RWPE2 (cell line): ENCODE measurements at regions not wholly inside any gene's neighbourhood (a gene's known extent, or its start where the extent isn't known, plus 50 kb on each side); places are given as distances from the start of the nearest gene placed in this dataset.

ENCODE experiments used
- ATAC-seq: fragments of 200-7000 bp; cut with Tn5 transposase; 3 replicates; pipeline ENCODE4 v1.9.1; 2021; ENCODE audit warnings: low read depth
- DNase-seq: peaks from one replicate; pipeline ENCODE4 v3.0.0-alpha.2; 2020; ENCODE audit warnings: low spot score
- H3K27ac ChIP-seq: fragments of 450-650 bp; 2 replicates; pipeline ENCODE4 v1.5.1; 2017; ENCODE audit warnings: mild to moderate bottlenecking; ENCODE audit not compliant: poor library complexity, severe bottlenecking
- H3K27me3 ChIP-seq: fragments of 250-450 bp; sonication (Bioruptor Pico); 2 replicates; pipeline ENCODE4 v1.5.1; 2021; ENCODE audit warnings: mild to moderate bottlenecking, moderate library complexity; ENCODE audit not compliant: insufficient read depth, poor library complexity, severe bottlenecking
- H3K36me3 ChIP-seq: fragments of 250-450 bp; sonication (Bioruptor Pico); 2 replicates; pipeline ENCODE4 v1.5.1; 2020; ENCODE audit warnings: low read depth, mild to moderate bottlenecking, moderate library complexity
- H3K4me1 ChIP-seq: fragments of 250-450 bp; sonication (Bioruptor Pico); 2 replicates; pipeline ENCODE4 v1.5.1; 2021; ENCODE audit warnings: mild to moderate bottlenecking, moderate library complexity; ENCODE audit not compliant: insufficient read depth, poor library complexity, severe bottlenecking
- H3K4me3 ChIP-seq: fragments of 250-450 bp; sonication (Bioruptor Pico); 2 replicates; pipeline ENCODE4 v1.5.1; 2021; ENCODE audit warnings: mild to moderate bottlenecking, moderate library complexity; ENCODE audit not compliant: severe bottlenecking
- H3K9me3 ChIP-seq: fragments of 250-450 bp; sonication (Bioruptor Pico); 2 replicates; pipeline ENCODE4 v1.5.1; 2021; ENCODE audit warnings: mild to moderate bottlenecking, moderate library complexity; ENCODE audit not compliant: severe bottlenecking
- TF ChIP-seq, protein P1 (sequence below): fragments of 450-650 bp; IDR thresholded peaks from one replicate; pipeline ENCODE4 v1.5.1; 2017; ENCODE audit warnings: mild to moderate bottlenecking, moderate library complexity; ENCODE audit not compliant: poor library complexity, severe bottlenecking

DNA sequence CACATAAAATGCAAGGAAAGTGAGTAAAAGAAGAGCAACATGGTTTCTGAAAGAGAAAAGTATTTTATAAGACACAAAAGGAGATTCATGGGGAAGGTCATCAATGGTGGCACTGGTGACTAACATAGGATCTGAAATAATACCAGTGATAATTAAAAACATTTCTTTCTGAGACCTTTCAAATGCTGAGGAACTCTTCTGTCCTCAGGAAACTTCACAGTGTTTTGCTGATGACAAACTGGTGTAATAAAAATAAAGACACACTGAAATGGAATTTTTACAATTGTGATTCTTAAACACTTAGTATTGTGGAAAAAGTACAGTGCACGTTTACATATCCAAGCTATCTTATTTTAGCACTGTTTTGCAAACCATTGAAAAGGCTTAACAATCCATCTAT is 80.4 kb upstream of the ZBTB20 start:
- H3K9me3 ChIP-seq: no peaks in the 10 kb centered on the region
- no peak overlapping the region for H3K27ac ChIP-seq
- no peak for DNase-seq
- no peak overlapping the region for H3K4me3 ChIP-seq
- TF ChIP-seq, protein P1, sequence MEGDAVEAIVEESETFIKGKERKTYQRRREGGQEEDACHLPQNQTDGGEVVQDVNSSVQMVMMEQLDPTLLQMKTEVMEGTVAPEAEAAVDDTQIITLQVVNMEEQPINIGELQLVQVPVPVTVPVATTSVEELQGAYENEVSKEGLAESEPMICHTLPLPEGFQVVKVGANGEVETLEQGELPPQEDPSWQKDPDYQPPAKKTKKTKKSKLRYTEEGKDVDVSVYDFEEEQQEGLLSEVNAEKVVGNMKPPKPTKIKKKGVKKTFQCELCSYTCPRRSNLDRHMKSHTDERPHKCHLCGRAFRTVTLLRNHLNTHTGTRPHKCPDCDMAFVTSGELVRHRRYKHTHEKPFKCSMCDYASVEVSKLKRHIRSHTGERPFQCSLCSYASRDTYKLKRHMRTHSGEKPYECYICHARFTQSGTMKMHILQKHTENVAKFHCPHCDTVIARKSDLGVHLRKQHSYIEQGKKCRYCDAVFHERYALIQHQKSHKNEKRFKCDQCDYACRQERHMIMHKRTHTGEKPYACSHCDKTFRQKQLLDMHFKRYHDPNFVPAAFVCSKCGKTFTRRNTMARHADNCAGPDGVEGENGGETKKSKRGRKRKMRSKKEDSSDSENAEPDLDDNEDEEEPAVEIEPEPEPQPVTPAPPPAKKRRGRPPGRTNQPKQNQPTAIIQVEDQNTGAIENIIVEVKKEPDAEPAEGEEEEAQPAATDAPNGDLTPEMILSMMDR: no peak
- no peaks in the 10 kb centered on the region for H3K27me3 ChIP-seq
- ATAC-seq: no peak
- H3K4me1 ChIP-seq: no peaks in the 10 kb centered on the region
- no peaks in the 10 kb centered on the region for H3K36me3 ChIP-seq

DNA sequence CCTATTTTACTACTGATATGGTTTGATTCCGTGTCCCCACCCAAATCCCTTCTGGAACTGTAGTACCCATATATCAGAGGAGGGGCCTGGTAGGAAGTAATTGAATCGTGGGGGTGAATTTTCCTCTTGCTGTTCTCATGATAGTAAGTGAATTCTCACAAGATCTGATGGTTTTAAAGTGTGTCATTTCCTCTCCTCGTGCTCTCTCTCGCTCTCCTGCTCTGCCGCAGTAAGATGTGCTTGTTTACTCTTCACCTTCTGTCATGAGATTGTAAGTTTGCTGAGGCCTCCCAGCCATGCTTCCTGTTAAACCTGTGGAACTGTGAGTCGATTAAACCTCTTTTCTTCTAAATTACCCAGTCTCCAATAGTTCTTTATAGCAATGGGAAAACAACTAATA is 81.2 kb upstream of the ZBTB20 start:
- H3K27me3 ChIP-seq: no peaks in the 10 kb centered on the region
- no peaks in the 10 kb centered on the region for H3K36me3 ChIP-seq
- H3K4me1 ChIP-seq: no peaks in the 10 kb centered on the region
- no peaks in the 10 kb centered on the region for H3K9me3 ChIP-seq
- H3K4me3 ChIP-seq: no peak overlapping the region
- TF ChIP-seq, protein P1: no peak
- ATAC-seq: no peak
- DNase-seq: no peak
- H3K27ac ChIP-seq: no peak overlapping the region

DNA sequence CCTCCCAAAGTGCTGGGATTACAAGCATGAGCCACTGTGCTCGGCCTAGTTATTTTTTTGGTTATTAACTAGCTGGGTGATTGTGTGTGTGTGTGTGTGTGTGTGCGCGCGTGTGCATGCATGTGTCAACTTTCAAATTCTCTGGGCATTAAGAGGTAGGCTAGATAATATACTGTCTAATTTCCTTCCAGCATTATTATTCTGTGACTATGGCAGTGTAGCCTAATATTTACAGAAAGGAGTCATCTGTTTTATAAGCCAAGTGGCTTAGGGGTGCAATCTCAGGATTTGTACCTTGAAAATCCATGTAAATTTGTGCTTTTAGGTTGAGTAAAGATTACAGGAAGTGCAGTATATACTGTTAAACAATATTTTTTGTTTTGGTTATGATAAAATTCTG is 85.1 kb upstream of the ZBTB20 start:
- H3K9me3 ChIP-seq: no peaks in the 10 kb centered on the region
- H3K36me3 ChIP-seq: no peaks in the 10 kb centered on the region
- H3K27ac ChIP-seq: no peak overlapping the region
- H3K4me1 ChIP-seq: no peaks in the 10 kb centered on the region
- no peaks in the 10 kb centered on the region for H3K27me3 ChIP-seq
- TF ChIP-seq, protein P1: no peak
- no peak for ATAC-seq
- DNase-seq: no peak
- no peak overlapping the region for H3K4me3 ChIP-seq

DNA sequence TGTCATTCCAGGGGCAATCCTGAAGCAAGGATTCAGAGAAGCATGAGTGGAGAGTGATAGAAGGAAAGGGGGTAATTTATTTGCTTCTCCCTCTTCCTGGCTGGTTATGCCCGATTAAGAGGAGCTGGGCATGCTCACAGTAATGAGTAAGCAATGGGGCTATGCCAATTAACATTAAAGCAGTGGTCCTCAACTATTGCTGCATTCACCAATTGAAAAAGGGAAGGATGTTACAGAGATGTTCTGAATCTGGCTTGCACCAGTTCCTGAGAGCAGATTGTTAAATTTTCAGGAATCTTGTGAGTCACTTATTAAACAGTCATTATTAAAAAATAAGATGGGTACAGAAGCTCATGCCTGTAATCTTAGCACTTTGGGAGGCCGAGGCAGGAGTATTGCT is 85.9 kb upstream of the ZBTB20 start:
- H3K27ac ChIP-seq: no peak overlapping the region
- TF ChIP-seq, protein P1: no peak
- ATAC-seq: no peak

DNA sequence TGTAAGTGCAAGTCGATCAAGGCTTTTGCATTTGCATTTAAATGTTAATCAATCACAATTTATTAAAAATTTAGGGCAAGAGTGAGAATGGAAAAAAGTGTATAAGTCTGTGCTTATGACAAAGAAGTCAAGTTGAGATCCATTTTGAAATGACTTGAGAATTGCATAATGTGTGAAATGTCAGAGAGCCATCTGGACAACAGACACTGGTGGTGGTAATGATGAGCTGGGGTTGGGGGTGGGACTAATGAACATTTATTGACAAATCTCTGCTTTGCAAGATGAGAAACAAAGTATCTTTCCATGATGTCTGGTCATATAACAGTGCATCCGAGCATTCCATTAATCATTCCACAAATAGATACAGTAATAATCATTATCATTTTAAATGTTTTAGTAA is 89.4 kb upstream of the ZBTB20 start:
- H3K27ac ChIP-seq: no peak overlapping the region
- peaks cover 12% of the 10 kb centered on the region for H3K4me1 ChIP-seq
- ATAC-seq: no peak
- TF ChIP-seq, protein P1: no peak
- DNase-seq: no peak
- H3K9me3 ChIP-seq: no peaks in the 10 kb centered on the region
- H3K36me3 ChIP-seq: no peaks in the 10 kb centered on the region
- no peak overlapping the region for H3K4me3 ChIP-seq
- H3K27me3 ChIP-seq: no peaks in the 10 kb centered on the region

More for the DNA sequence above, 85.9 kb upstream of the ZBTB20 start:
- Histone ChIP-seq H3K27me3 (no peaks in the 10 kb centered on the region), H3K9me3 (no peaks in the 10 kb centered on the region), H3K4me1 (no peaks in the 10 kb centered on the region), H3K36me3 (no peaks in the 10 kb centered on the region), H3K4me3 (no peak overlapping the region)
- DNase-seq: no peak
